GM13977 (cell line): ENCODE measurements at regions not wholly inside any gene's neighbourhood (a gene's known extent, or its start where the extent isn't known, plus 50 kb on each side); places are given as distances from the start of the nearest gene placed in this dataset.

Experiments used
- DNase-seq: peaks from one replicate; pipeline ENCODE4 v3.0.0; 2012; ENCODE audit warnings: low spot score
- CTCF ChIP-seq: IDR thresholded peaks from 2 replicates; pipeline ENCODE4 v1.5.1; 2012; ENCODE audit warnings: mild to moderate bottlenecking, control low read depth; ENCODE audit not compliant: insufficient read depth; ENCODE audit errors: extremely low read depth, missing control alignments
- in situ Hi-C: fragments of 300-500 bp; cut with MboI; formaldehyde crosslinking; loops from one replicate; pipeline ENCODE4 v1.12.0; 2022; ENCODE audit warnings: low sequenced_read_pairs, low pct_unique_long_range_greater_than_20kb, mixed read lengths, inconsistent platforms; ENCODE audit not compliant: unreplicated experiment

DNA sequence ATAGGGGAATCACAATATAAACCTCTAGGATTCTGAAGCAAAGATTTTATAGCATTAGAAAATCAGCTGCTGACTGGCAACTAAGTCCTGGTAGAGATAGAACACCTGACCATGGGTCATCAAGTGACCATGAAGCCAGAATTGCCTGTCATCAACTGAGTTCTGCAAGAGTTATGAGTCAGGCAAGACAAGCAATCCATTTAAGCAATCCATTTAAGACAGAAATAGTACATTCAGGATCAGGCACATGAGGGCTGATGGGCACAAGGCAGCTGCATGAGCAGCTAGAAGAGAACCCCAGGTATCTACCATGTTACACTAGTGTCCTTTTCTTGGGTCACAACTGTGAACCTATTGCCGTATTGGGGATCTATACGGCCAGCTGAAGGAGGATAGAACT, 98.9 kb downstream of the SPRY1 start:
- DNase-seq, result no peak
- no peak for TF ChIP-seq CTCF
- in situ Hi-C loops, result no loop called here

DNA sequence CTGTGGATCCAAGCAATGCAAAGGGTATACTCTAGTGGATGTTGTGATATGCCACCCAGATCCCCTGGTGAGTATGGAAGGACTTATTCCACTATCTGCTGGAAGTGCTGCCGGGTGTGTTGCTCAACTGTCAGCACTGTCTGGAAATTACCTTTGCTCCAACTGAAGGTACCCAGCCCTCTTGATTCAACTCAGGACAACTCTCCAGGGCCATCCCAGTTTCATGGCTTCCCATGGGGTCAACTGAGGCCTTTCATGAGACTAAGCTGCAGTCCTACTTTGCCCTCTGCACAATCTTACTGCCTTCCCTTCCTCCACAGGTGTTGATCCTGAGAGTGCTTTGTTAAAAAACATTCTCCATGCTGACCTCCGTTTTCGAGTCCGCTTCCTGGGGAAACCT, 99.8 kb downstream of the SPRY1 start:
- in situ Hi-C loops, result no loop called here
- no peak for DNase-seq
- TF ChIP-seq CTCF, result no peak

GRCh38 chr4:123497340-123497739, 100.7 kb downstream of the SPRY1 start:
- in situ Hi-C loops, result no loop called here

GRCh38 chr4:123501733-123502132, 105.1 kb downstream of the SPRY1 start:
- TF ChIP-seq CTCF, result no peak
- in situ Hi-C loops, result no loop called here
- DNase-seq, result no peak

More at GRCh38 chr4:123497340-123497739, 100.7 kb downstream of the SPRY1 start:
- TF ChIP-seq CTCF, result no peak
- no peak for DNase-seq

GRCh38 chr4:123503698-123504363, 107.2 kb downstream of the SPRY1 start:
- no peak for DNase-seq
- in situ Hi-C loops, result no loop called here
- TF ChIP-seq CTCF, result no peak

- peak; percentile 21 for DNase-seq
- TF ChIP-seq CTCF, result no peak
- in situ Hi-C loops, result no loop called here
These were observed 108.8 kb downstream of the SPRY1 start for GRCh38 chr4:123505095-123506010.
